Mucosa of descending colon (tissue), 3 donors: ENCODE measurements at regions not wholly inside any gene's neighbourhood (a gene's known extent, or its start where the extent isn't known, plus 50 kb on each side); places are given as distances from the start of the nearest gene placed in this dataset.

Source experiments
- ATAC-seq: fragments of 200-7000 bp; cut with Tn5 transposase; one replicate; pipeline ENCODE4 v1.9.1; 2020; ENCODE audit warnings: mild to moderate bottlenecking, moderate library complexity
- DNase-seq, 3 donors: peaks; one replicate each; pipeline ENCODE4 v3.0.0-alpha.2; 2020
- H3K36me3 ChIP-seq: fragments of 200-600 bp; one replicate; pipeline ENCODE4 v1.8.0; 2021; ENCODE audit warnings: low read depth, mild to moderate bottlenecking
- H3K4me1 ChIP-seq: fragments of 200-600 bp; one replicate; pipeline ENCODE4 v1.8.0; 2021; ENCODE audit warnings: low read depth, mild to moderate bottlenecking
- H3K4me3 ChIP-seq: fragments of 200-600 bp; one replicate; pipeline ENCODE4 v1.8.0; 2021; ENCODE audit warnings: mild to moderate bottlenecking
- H3K9me3 ChIP-seq: fragments of 200-600 bp; one replicate; pipeline ENCODE4 v1.8.0; 2021; ENCODE audit warnings: mild to moderate bottlenecking
- intact Hi-C, 2 donors: fragments of 100-400 bp; cut with DNase I in 1 of 2; cut with micrococcal nuclease in 1 of 2; formaldehyde crosslinking; loops; one replicate each; pipeline versions ENCODE4 v1.11.0 to v1.11.1; 2022; cut with DNase I, micrococcal nuclease
- TF ChIP-seq, protein P1 (sequence below): fragments of 200-600 bp; IDR thresholded peaks from one replicate; pipeline ENCODE4 v1.8.0; 2022; ENCODE audit warnings: antibody characterized with exemption, mild to moderate bottlenecking
- donor health status: DM: no; HTN: no; CAD: no; lungs with moderate emphysema.
- donor health status: DM: no; HTN: no; CAD: no.
- donor health status: DM: no; HTN: yes; CAD: no.

DNA sequence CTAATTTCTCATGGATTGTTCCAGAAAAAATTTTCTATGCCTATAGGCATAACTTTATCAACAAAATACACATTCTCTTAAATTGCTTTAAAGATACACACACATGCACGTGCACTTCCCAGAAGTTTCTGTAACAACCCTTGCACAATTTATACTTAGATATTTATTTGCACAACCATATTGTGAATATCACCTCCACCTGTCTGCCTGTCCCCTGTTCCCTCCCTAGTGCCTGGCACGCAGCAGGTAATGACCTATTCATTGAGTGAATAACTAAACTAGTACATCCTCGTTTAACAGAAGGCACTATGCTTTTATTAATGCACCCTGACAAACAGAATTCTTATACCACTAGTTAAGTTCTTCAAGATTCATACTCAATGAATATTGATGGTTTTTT, 198.9 kb downstream of the BCAS1 start:
- intact Hi-C loops, result loop anchor here (5.0 to 10.0 kb wide), 2 partner anchors 294 to 297 kb away; no protein-coding TSS in a partner anchor
- Histone ChIP-seq H3K9me3 (no peaks in the 10 kb centered on the region), H3K4me3 (no peak overlapping the region), H3K4me1 (peaks cover 47% of the 10 kb centered on the region), H3K36me3 (no peaks in the 10 kb centered on the region)
- ATAC-seq (peak; percentile 6), DNase-seq (no peak)
- TF ChIP-seq, protein P1, sequence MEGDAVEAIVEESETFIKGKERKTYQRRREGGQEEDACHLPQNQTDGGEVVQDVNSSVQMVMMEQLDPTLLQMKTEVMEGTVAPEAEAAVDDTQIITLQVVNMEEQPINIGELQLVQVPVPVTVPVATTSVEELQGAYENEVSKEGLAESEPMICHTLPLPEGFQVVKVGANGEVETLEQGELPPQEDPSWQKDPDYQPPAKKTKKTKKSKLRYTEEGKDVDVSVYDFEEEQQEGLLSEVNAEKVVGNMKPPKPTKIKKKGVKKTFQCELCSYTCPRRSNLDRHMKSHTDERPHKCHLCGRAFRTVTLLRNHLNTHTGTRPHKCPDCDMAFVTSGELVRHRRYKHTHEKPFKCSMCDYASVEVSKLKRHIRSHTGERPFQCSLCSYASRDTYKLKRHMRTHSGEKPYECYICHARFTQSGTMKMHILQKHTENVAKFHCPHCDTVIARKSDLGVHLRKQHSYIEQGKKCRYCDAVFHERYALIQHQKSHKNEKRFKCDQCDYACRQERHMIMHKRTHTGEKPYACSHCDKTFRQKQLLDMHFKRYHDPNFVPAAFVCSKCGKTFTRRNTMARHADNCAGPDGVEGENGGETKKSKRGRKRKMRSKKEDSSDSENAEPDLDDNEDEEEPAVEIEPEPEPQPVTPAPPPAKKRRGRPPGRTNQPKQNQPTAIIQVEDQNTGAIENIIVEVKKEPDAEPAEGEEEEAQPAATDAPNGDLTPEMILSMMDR, result no peak

DNA sequence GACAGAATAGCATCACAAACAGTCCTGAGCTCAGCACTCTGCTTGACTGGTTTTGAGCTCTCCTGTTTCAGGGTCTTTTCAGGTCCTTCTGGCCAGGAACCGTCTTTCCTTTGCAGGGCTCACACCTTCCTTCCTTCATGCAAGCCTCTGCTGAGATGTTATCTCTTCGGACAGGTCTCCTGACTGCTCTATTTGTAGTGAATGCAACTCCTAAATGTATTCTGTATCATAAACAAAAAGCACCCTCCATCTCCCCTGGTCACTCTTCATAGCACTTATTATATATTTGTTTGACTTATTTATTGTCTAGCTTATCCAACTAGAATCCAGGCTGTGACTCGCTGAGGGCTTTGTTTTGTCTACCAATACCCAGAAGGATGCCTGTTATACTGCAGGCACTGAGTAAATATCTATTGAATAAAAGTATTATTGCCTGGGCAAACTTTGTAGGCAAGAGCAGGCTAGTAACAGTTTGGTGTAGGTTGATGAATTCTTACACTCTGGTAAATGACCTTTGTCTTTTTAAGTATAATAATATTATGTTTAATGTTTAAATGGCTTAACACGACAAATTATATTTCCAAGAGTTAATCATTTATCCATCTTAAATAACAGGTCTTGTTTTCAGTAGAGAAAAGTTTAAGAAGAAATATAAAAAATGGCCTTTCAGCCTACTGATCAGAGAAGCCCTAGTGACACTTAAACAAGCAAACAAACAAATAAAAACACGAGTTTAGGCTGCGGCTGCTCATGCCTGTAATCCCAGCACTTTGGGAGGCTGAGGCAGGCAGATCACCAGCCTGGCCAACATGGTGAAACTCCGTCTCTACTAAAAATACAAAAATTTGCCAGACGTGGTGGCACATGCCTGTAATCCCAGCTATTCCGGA, 199.7 kb downstream of the BCAS1 start:
- Histone ChIP-seq H3K4me3 (no peak overlapping the region), H3K4me1 (peaks cover 49% of the 10 kb centered on the region), H3K9me3 (no peaks in the 10 kb centered on the region), H3K36me3 (no peaks in the 10 kb centered on the region)
- TF ChIP-seq, protein P1, result no peak
- intact Hi-C loops, result loop anchor here (5.0 to 10.0 kb wide), 2 partner anchors 293 to 296 kb away; no protein-coding TSS in a partner anchor
- ATAC-seq (peak; percentile 37), DNase-seq (no peak)

DNA sequence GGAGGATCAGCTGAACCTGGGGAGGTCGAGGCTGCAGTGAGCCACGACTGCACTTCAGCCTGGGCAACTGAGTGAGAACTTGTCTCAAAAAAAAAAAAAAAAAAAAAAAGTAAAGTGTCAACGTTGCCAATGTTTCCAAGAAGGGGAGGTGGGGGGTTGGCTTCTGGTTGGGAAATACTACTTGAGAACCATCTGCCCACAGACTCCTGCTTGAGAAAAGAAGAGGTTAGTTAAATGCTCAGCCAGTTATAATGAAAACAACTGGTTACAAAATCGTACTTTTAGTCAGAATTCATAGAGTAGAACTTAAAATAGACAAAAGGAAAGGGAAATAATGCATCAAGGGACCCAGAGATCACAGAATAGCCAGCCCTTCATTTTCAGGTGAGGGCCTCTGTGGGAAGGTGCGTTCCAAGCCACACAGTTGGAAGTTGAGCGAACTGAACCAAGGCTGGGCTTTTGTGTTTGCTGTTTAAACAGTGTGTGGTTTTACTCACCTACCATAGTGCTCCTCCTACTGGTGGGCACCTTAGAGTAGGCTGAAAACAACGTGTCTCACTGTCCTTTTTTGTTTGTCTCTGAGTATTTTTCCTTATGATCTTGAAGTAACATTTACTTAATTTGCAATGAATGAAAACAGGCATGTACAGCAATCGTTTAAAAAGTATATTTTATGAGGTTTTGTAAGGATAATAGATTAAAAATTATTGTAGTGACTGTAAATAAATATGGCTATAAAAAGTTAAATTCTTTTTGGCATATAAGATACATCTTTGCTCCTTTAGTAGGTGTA, 200.7 kb downstream of the BCAS1 start:
- Histone ChIP-seq H3K9me3 (no peaks in the 10 kb centered on the region), H3K36me3 (no peaks in the 10 kb centered on the region), H3K4me3 (no peak overlapping the region), H3K4me1 (peaks cover 57% of the 10 kb centered on the region)
- DNase-seq (peak in 2 of 3 donors; percentile 58 to 96), ATAC-seq (peak; percentile 77)
- intact Hi-C loops, result loop anchor here (5.0 to 10.0 kb wide), 2 partner anchors 292 to 295 kb away; no protein-coding TSS in a partner anchor
- TF ChIP-seq, protein P1, result peak; percentile 70

DNA sequence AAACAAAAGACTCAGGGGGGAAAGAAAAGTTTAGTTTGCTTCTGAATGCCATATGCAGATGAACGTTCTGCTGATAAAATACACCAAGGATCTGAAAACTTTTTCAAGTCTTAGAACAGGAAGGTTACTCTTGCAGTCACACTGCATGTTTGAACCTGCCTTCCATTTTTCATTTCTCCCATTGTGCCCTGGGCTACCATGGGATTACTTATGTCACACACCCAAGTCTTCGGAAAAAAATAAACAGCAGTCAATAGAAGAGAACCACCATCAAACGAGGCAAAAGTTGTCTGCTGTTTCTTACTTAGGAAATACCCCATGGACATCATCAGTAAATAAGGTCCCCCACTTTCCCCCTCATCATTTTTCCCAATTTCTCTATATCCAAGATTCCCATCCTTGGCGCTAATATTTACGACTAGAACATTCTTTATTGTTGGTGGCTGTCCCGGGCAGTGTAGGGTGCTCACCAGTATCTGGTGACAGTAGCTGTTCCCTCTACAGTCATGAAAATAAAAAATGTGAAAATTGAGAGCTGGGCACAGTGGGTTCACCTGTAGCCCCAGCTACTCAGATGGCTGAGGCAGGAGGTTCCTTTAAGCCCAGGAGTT, 202.5 kb downstream of the BCAS1 start:
- H3K4me3 ChIP-seq, result no peak overlapping the region
- H3K4me1 ChIP-seq, result peaks cover 63% of the 10 kb centered on the region
- no peaks in the 10 kb centered on the region for H3K9me3 ChIP-seq
- intact Hi-C loops, result no loop called here
- DNase-seq, result no peak
- no peak for ATAC-seq
- TF ChIP-seq, protein P1, result no peak
- H3K36me3 ChIP-seq, result no peaks in the 10 kb centered on the region
